GM23338 (cell line): ENCODE measurements at regions not wholly inside any gene's neighbourhood (a gene's known extent, or its start where the extent isn't known, plus 50 kb on each side); places are given as distances from the start of the nearest gene placed in this dataset.

Experiments used
- ATAC-seq: fragments of 200-7000 bp; cut with Tn5 transposase; 3 replicates; pipeline ENCODE4 v1.9.1; 2020
- DNase-seq: peaks from one replicate; pipeline ENCODE4 v3.0.0-alpha.2; 2015; ENCODE audit warnings: low spot score
- H2AFZ ChIP-seq: fragments of 200-600 bp; sonication (generic); 2 replicates; pipeline ENCODE4 v1.8.0; 2016; ENCODE audit warnings: antibody characterized with exemption, mild to moderate bottlenecking, moderate library complexity
- H3F3A ChIP-seq: fragments of 200-600 bp; sonication (generic); replicated peaks from 2 replicates; pipeline ENCODE4 v1.8.0; 2017; ENCODE audit warnings: antibody characterized with exemption, mixed run types, low read depth
- H3K27ac ChIP-seq: fragments of 200-600 bp; sonication (generic); 2 replicates; pipeline ENCODE4 v1.6.1; 2016; ENCODE audit warnings: low read depth
- H3K27me3 ChIP-seq: fragments of 200-600 bp; sonication (generic); 2 replicates; pipeline ENCODE4 v1.8.0; 2016; ENCODE audit warnings: mild to moderate bottlenecking, mixed run types, moderate library complexity; ENCODE audit not compliant: insufficient read depth
- H3K36me3 ChIP-seq: fragments of 200-600 bp; sonication (generic); 2 replicates; pipeline ENCODE4 v1.8.0; 2016; ENCODE audit warnings: mild to moderate bottlenecking; ENCODE audit not compliant: insufficient read depth
- H3K4me1 ChIP-seq: fragments of 200-600 bp; sonication (generic); 2 replicates; pipeline ENCODE4 v1.8.0; 2016; ENCODE audit warnings: mild to moderate bottlenecking, moderate library complexity; ENCODE audit not compliant: insufficient read depth
- H3K4me2 ChIP-seq: fragments of 200-600 bp; sonication (generic); 2 replicates; pipeline ENCODE4 v1.7.1; 2017; ENCODE audit warnings: mixed run types
- H3K4me3 ChIP-seq: fragments of 200-600 bp; sonication (generic); 2 replicates; pipeline ENCODE4 v1.6.1; 2016; ENCODE audit warnings: mixed run types
- H3K79me2 ChIP-seq: fragments of 200-600 bp; sonication (generic); replicated peaks from 2 replicates; pipeline ENCODE4 v1.8.0; 2017; ENCODE audit warnings: mild to moderate bottlenecking; ENCODE audit not compliant: insufficient read depth
- H3K9me2 ChIP-seq: fragments of 200-600 bp; sonication (generic); 2 replicates; pipeline ENCODE4 v1.8.0; 2017; ENCODE audit not compliant: insufficient read depth
- H4K20me1 ChIP-seq: fragments of 200-600 bp; sonication (generic); replicated peaks from 2 replicates; pipeline ENCODE4 v1.8.0; 2017; ENCODE audit warnings: mild to moderate bottlenecking; ENCODE audit not compliant: insufficient read depth
- H3K27ac Mint-ChIP-seq: 2 replicates; pipeline ENCODE4 v1.8.0; 2020; ENCODE audit warnings: inconsistent platforms, mild to moderate bottlenecking, moderate library complexity, mixed read lengths
- H3K27me3 Mint-ChIP-seq: 3 replicates; pipeline ENCODE4 v1.8.0; 2022; ENCODE audit warnings: low read depth, mild to moderate bottlenecking, moderate library complexity, mixed read lengths, inconsistent platforms; ENCODE audit not compliant: insufficient read depth, poor library complexity
- H3K36me3 Mint-ChIP-seq: 3 replicates; pipeline ENCODE4 v1.8.0; 2021; ENCODE audit warnings: low read depth, mild to moderate bottlenecking, inconsistent platforms, moderate library complexity, mixed read lengths
- H3K4me1 Mint-ChIP-seq: 3 replicates; pipeline ENCODE4 v1.8.0; 2020; ENCODE audit warnings: mild to moderate bottlenecking, inconsistent platforms, mixed read lengths
- H3K4me3 Mint-ChIP-seq: 3 replicates; pipeline ENCODE4 v1.8.0; 2021; ENCODE audit warnings: moderate library complexity, mild to moderate bottlenecking, inconsistent platforms, mixed read lengths
- H3K9me3 Mint-ChIP-seq: 3 replicates; pipeline ENCODE4 v1.8.0; 2020; ENCODE audit warnings: moderate library complexity, mild to moderate bottlenecking, inconsistent platforms, mixed read lengths
- CREB1 ChIP-seq: fragments of 250-450 bp; sonication (Bioruptor Pico); IDR thresholded peaks from 2 replicates; pipeline ENCODE4 v1.5.0; 2020; ENCODE audit warnings: low read depth, mild to moderate bottlenecking, moderate library complexity
- CTCF ChIP-seq, 2 experiments: fragments of 200-600 bp in 1 of 2; sonication (generic) in 1 of 2; conservative IDR thresholded peaks; 2 replicates each; pipeline versions ENCODE4 v1.5.1 to v1.6.1; 2016 to 2017; ENCODE audit warnings: antibody characterized with exemption in 2 of 2, low read depth in 2 of 2, mild to moderate bottlenecking in 2 of 2, moderate library complexity in 1 of 2
- ETS1 ChIP-seq: IDR thresholded peaks from 2 replicates; pipeline ENCODE4 v1.6.1; 2016; ENCODE audit warnings: antibody characterized with exemption
- EZH2phosphoT487 ChIP-seq: fragments of 200-600 bp; sonication (generic); IDR thresholded peaks from one replicate; pipeline ENCODE4 v1.8.1; 2018; ENCODE audit warnings: antibody characterized with exemption; ENCODE audit not compliant: unreplicated experiment
- JUNB ChIP-seq: IDR thresholded peaks from one replicate; pipeline ENCODE4 v1.6.1; 2016; ENCODE audit warnings: antibody characterized with exemption; ENCODE audit not compliant: unreplicated experiment
- NANOG ChIP-seq: IDR thresholded peaks from 2 replicates; pipeline ENCODE4 v1.6.1; 2016; ENCODE audit warnings: antibody characterized with exemption, borderline replicate concordance
- POLR2AphosphoS5 ChIP-seq: IDR thresholded peaks from 2 replicates; pipeline ENCODE4 v1.6.1; 2016; ENCODE audit warnings: antibody characterized with exemption, low read depth
- STAT1 ChIP-seq: IDR thresholded peaks from one replicate; pipeline ENCODE4 v1.6.1; 2016; ENCODE audit warnings: antibody characterized with exemption; ENCODE audit not compliant: unreplicated experiment
- ZNF331 ChIP-seq: fragments of 250-450 bp; sonication (Bioruptor Pico); IDR thresholded peaks from 2 replicates; pipeline ENCODE4 v1.5.0; 2020; ENCODE audit warnings: low read depth, mild to moderate bottlenecking, moderate library complexity
- TF ChIP-seq, protein P1 (sequence below): fragments of 250-450 bp; sonication (Bioruptor Pico); IDR thresholded peaks from 2 replicates; pipeline ENCODE4 v1.5.0; 2020; ENCODE audit warnings: mild to moderate bottlenecking, moderate library complexity

GRCh38 chr2:2635025-2635528 lies 304.0 kb upstream of the MYT1L start:
- TF ChIP-seq NANOG (no peak), ZNF331 (CRISPR knock-in tag) (no peak)
- Mint-ChIP-seq H3K4me3 (no peak overlapping the region), H3K27ac (no peak overlapping the region)

GRCh38 chr2:2633017-2633416 lies 301.9 kb upstream of the MYT1L start:
- H3F3A ChIP-seq, result no peaks in the 10 kb centered on the region
- no peaks in the 10 kb centered on the region for H3K36me3 ChIP-seq
- H3K27me3 Mint-ChIP-seq, result peaks cover 5% of the 10 kb centered on the region
- H3K9me3 Mint-ChIP-seq, result peaks cover 4% of the 10 kb centered on the region; the same call in 2 of the 3 replicates
- no peaks in the 10 kb centered on the region for H3K79me2 ChIP-seq
- no peaks in the 10 kb centered on the region; the same call in 2 of the 3 replicates for H3K36me3 Mint-ChIP-seq
- no peaks in the 10 kb centered on the region for H4K20me1 ChIP-seq
- DNase-seq (no peak), ATAC-seq (no peak)
- no peak overlapping the region for H3K4me3 Mint-ChIP-seq
- peaks cover 4% of the 10 kb centered on the region; the same call in 1 of the 2 replicates for H3K9me2 ChIP-seq
- H3K4me1 ChIP-seq, result no peaks in the 10 kb centered on the region; the same call in 1 of the 2 replicates
- no peaks in the 10 kb centered on the region for H3K27me3 ChIP-seq
- no peak overlapping the region for H3K27ac ChIP-seq
- H3K27ac Mint-ChIP-seq, result no peak overlapping the region
- H3K4me1 Mint-ChIP-seq, result peaks cover 3% of the 10 kb centered on the region; the same call in 2 of the 3 replicates
- no peak overlapping the region for H2AFZ ChIP-seq
- no peak overlapping the region for H3K4me2 ChIP-seq
- no peak overlapping the region for H3K4me3 ChIP-seq
- TF ChIP-seq CREB1 (CRISPR knock-in tag) (no peak), CTCF (conservative IDR thresholded peaks at IDR 0.05; ENCODE audit: low read depth in 2 of 2) (no peak), NANOG (no peak), POLR2AphosphoS5 (no peak), ETS1 (no peak), EZH2phosphoT487 (no peak), STAT1 (no peak), JUNB (no peak)
- TF ChIP-seq, protein P1, sequence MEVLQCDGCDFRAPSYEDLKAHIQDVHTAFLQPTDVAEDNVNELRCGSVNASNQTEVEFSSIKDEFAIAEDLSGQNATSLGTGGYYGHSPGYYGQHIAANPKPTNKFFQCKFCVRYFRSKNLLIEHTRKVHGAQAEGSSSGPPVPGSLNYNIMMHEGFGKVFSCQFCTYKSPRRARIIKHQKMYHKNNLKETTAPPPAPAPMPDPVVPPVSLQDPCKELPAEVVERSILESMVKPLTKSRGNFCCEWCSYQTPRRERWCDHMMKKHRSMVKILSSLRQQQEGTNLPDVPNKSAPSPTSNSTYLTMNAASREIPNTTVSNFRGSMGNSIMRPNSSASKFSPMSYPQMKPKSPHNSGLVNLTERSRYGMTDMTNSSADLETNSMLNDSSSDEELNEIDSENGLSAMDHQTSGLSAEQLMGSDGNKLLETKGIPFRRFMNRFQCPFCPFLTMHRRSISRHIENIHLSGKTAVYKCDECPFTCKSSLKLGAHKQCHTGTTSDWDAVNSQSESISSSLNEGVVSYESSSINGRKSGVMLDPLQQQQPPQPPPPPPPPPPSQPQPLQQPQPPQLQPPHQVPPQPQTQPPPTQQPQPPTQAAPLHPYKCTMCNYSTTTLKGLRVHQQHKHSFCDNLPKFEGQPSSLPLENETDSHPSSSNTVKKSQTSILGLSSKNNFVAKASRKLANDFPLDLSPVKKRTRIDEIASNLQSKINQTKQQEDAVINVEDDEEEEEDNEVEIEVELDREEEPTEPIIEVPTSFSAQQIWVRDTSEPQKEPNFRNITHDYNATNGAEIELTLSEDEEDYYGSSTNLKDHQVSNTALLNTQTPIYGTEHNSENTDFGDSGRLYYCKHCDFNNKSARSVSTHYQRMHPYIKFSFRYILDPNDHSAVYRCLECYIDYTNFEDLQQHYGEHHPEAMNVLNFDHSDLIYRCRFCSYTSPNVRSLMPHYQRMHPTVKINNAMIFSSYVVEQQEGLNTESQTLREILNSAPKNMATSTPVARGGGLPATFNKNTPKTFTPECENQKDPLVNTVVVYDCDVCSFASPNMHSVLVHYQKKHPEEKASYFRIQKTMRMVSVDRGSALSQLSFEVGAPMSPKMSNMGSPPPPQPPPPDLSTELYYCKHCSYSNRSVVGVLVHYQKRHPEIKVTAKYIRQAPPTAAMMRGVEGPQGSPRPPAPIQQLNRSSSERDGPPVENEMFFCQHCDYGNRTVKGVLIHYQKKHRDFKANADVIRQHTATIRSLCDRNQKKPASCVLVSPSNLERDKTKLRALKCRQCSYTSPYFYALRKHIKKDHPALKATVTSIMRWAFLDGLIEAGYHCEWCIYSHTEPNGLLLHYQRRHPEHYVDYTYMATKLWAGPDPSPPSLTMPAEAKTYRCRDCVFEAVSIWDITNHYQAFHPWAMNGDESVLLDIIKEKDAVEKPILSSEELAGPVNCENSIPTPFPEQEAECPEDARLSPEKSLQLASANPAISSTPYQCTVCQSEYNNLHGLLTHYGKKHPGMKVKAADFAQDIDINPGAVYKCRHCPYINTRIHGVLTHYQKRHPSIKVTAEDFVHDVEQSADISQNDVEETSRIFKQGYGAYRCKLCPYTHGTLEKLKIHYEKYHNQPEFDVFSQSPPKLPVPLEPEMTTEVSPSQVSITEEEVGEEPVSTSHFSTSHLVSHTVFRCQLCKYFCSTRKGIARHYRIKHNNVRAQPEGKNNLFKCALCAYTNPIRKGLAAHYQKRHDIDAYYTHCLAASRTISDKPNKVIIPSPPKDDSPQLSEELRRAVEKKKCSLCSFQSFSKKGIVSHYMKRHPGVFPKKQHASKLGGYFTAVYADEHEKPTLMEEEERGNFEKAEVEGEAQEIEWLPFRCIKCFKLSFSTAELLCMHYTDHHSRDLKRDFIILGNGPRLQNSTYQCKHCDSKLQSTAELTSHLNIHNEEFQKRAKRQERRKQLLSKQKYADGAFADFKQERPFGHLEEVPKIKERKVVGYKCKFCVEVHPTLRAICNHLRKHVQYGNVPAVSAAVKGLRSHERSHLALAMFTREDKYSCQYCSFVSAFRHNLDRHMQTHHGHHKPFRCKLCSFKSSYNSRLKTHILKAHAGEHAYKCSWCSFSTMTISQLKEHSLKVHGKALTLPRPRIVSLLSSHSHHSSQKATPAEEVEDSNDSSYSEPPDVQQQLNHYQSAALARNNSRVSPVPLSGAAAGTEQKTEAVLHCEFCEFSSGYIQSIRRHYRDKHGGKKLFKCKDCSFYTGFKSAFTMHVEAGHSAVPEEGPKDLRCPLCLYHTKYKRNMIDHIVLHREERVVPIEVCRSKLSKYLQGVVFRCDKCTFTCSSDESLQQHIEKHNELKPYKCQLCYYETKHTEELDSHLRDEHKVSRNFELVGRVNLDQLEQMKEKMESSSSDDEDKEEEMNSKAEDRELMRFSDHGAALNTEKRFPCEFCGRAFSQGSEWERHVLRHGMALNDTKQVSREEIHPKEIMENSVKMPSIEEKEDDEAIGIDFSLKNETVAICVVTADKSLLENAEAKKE (CRISPR knock-in tag), result no peak

More at GRCh38 chr2:2635025-2635528, 304.0 kb upstream of the MYT1L start:
- Histone ChIP-seq H3K4me3 (no peak overlapping the region), H3K27ac (no peak overlapping the region), H3K4me1 (no peaks in the 10 kb centered on the region; the same call in 1 of the 2 replicates), H3K27me3 (no peaks in the 10 kb centered on the region), H4K20me1 (no peaks in the 10 kb centered on the region), H3F3A (no peaks in the 10 kb centered on the region), H3K9me2 (peaks cover 4% of the 10 kb centered on the region; the same call in 1 of the 2 replicates), H3K36me3 (no peaks in the 10 kb centered on the region), H3K79me2 (no peaks in the 10 kb centered on the region), H2AFZ (no peak overlapping the region), H3K4me2 (no peak overlapping the region)
- Mint-ChIP-seq H3K36me3 (no peaks in the 10 kb centered on the region; the same call in 2 of the 3 replicates), H3K27me3 (peaks cover 5% of the 10 kb centered on the region), H3K9me3 (peaks cover 4% of the 10 kb centered on the region; the same call in 1 of the 3 replicates), H3K4me1 (peaks cover 6% of the 10 kb centered on the region; the same call in 1 of the 3 replicates)
- ATAC-seq, result no peak
- no peak for DNase-seq
